ENCODE measurements at regions not wholly inside any gene's neighbourhood (a gene's known extent, or its start where the extent isn't known, plus 50 kb on each side); places are given as distances from the start of the nearest gene placed in this dataset.

DNA sequence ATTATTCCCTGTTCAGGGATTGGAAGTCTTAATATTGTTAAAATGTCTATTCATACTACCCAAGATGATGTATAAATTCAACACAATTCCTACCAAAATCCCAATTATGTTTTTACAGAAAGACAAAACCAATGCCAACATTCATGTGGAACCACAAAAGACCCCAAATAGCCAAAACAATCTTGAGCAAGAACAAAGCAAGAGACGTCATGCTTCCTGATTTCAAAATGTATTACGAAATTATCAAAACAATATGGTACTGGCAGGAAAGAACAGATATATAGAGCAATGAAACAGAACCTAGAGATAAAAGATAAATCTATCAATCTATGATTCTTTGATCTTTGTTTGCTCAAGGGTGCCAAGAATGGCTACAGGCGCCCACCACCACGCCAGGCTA lies 237.9 kb downstream of the TAF11L14 start:
- no peak for DNase-seq (ENCODE audit: low read depth in 2 of 2)
- Histone ChIP-seq H4K20me1 (ENCODE audit: control insufficient read depth, extremely low read depth, insufficient read depth, low read length) (no peaks in the 10 kb centered on the region), H3K79me2 (ENCODE audit: control insufficient read depth, insufficient read depth, low read length) (no peaks in the 10 kb centered on the region), H2AFZ (ENCODE audit: low read length) (no peak overlapping the region), H3K9me3 (ENCODE audit: control insufficient read depth, insufficient read depth, low read depth, low read length) (no peaks in the 10 kb centered on the region), H3K27ac (ENCODE audit: insufficient read depth, low read length) (no peak overlapping the region), H3K27me3 (ENCODE audit: control insufficient read depth, insufficient read depth, low read length) (no peaks in the 10 kb centered on the region), H3K4me3 (replicated peaks in 1 of 4; ENCODE audit: control extremely low read depth in 1 of 4, insufficient read depth in 1 of 4, low read depth in 3 of 4, low read length in 4 of 4) (no peak overlapping the region), H3K9ac (ENCODE audit: insufficient read depth, low read length) (no peak overlapping the region), H3K4me1 (ENCODE audit: control insufficient read depth, extremely low read depth, insufficient read depth, low read length) (no peaks in the 10 kb centered on the region), H3K36me3 (ENCODE audit: control insufficient read depth, insufficient read depth, low read length) (no peaks in the 10 kb centered on the region), H3K4me2 (ENCODE audit: extremely low read depth, insufficient read depth, low read length) (no peak overlapping the region)
- no peak for TF ChIP-seq EZH2 (IDR thresholded peaks at IDR 0.05; ENCODE audit: low read length, missing control alignments)
- TF ChIP-seq, protein P1, sequence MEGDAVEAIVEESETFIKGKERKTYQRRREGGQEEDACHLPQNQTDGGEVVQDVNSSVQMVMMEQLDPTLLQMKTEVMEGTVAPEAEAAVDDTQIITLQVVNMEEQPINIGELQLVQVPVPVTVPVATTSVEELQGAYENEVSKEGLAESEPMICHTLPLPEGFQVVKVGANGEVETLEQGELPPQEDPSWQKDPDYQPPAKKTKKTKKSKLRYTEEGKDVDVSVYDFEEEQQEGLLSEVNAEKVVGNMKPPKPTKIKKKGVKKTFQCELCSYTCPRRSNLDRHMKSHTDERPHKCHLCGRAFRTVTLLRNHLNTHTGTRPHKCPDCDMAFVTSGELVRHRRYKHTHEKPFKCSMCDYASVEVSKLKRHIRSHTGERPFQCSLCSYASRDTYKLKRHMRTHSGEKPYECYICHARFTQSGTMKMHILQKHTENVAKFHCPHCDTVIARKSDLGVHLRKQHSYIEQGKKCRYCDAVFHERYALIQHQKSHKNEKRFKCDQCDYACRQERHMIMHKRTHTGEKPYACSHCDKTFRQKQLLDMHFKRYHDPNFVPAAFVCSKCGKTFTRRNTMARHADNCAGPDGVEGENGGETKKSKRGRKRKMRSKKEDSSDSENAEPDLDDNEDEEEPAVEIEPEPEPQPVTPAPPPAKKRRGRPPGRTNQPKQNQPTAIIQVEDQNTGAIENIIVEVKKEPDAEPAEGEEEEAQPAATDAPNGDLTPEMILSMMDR (conservative IDR thresholded peaks at IDR 0.05 in 1 of 2, IDR thresholded peaks at IDR 0.05 in 1 of 2; ENCODE audit: low read depth in 1 of 2, low read length in 2 of 2) = no peak

DNA sequence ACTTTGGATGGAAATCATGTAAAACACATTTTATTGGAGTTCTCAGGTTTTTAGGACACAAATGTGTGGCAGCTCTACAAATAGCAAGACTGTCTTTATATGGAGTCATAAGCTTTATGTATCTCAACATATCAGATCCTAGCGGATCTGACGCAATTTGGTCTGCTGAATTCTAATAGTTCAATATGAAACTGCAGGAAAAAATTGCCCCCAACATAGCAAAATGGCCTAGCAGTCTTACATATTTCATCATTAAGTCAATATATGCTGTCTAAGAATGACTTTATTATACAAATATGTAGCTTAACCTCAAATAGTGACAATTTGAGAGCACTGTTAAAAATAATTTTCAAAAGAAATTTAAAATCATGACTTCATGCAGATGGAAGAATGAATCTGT lies 244.3 kb downstream of the TAF11L14 start:
- H3K4me2 ChIP-seq (ENCODE audit: extremely low read depth, insufficient read depth, low read length) = no peak overlapping the region
- TF ChIP-seq EZH2 (IDR thresholded peaks at IDR 0.05; ENCODE audit: low read length, missing control alignments) = no peak
- TF ChIP-seq, protein P1 (conservative IDR thresholded peaks at IDR 0.05 in 1 of 2, IDR thresholded peaks at IDR 0.05 in 1 of 2; ENCODE audit: low read depth in 1 of 2, low read length in 2 of 2) = no peak
- H3K4me3 ChIP-seq (replicated peaks in 1 of 4; ENCODE audit: control extremely low read depth in 1 of 4, insufficient read depth in 1 of 4, low read depth in 3 of 4, low read length in 4 of 4) = no peak overlapping the region
- no peak for DNase-seq (ENCODE audit: low read depth in 2 of 2)
- no peaks in the 10 kb centered on the region for H3K27me3 ChIP-seq (ENCODE audit: control insufficient read depth, insufficient read depth, low read length)
- no peak overlapping the region for H3K27ac ChIP-seq (ENCODE audit: insufficient read depth, low read length)
- no peaks in the 10 kb centered on the region for H4K20me1 ChIP-seq (ENCODE audit: control insufficient read depth, extremely low read depth, insufficient read depth, low read length)
- no peak overlapping the region for H2AFZ ChIP-seq (ENCODE audit: low read length)
- no peaks in the 10 kb centered on the region for H3K36me3 ChIP-seq (ENCODE audit: control insufficient read depth, insufficient read depth, low read length)
- H3K9ac ChIP-seq (ENCODE audit: insufficient read depth, low read length) = no peak overlapping the region
- no peaks in the 10 kb centered on the region for H3K79me2 ChIP-seq (ENCODE audit: control insufficient read depth, insufficient read depth, low read length)
- no peaks in the 10 kb centered on the region for H3K9me3 ChIP-seq (ENCODE audit: control insufficient read depth, insufficient read depth, low read depth, low read length)
- no peaks in the 10 kb centered on the region for H3K4me1 ChIP-seq (ENCODE audit: control insufficient read depth, extremely low read depth, insufficient read depth, low read length)

DNA sequence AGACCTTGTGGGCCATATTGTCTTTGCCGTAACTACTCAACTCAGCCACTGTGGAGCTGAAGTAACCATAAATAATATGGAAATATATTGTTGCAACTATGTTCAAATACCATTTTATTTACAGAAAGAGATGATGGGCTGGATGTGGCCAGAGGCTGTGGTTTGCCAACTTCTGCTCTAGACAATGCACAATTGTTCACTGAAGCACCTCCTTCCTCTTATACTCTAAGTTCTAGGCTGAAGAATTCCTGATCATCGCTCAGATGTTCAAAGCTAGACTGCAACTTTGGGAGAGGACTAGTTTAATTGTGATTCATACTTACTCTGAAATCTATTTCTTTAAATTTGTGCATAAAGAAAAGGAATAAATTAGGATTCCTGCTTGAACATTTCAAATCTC lies 245.0 kb downstream of the TAF11L14 start:
- Histone ChIP-seq H3K9ac (ENCODE audit: insufficient read depth, low read length) (no peak overlapping the region), H3K79me2 (ENCODE audit: control insufficient read depth, insufficient read depth, low read length) (no peaks in the 10 kb centered on the region), H3K4me3 (replicated peaks in 1 of 4; ENCODE audit: control extremely low read depth in 1 of 4, insufficient read depth in 1 of 4, low read depth in 3 of 4, low read length in 4 of 4) (no peak overlapping the region), H3K9me3 (ENCODE audit: control insufficient read depth, insufficient read depth, low read depth, low read length) (no peaks in the 10 kb centered on the region), H3K4me1 (ENCODE audit: control insufficient read depth, extremely low read depth, insufficient read depth, low read length) (no peaks in the 10 kb centered on the region), H4K20me1 (ENCODE audit: control insufficient read depth, extremely low read depth, insufficient read depth, low read length) (no peaks in the 10 kb centered on the region), H2AFZ (ENCODE audit: low read length) (no peak overlapping the region), H3K4me2 (ENCODE audit: extremely low read depth, insufficient read depth, low read length) (no peak overlapping the region), H3K27me3 (ENCODE audit: control insufficient read depth, insufficient read depth, low read length) (no peaks in the 10 kb centered on the region), H3K36me3 (ENCODE audit: control insufficient read depth, insufficient read depth, low read length) (no peaks in the 10 kb centered on the region), H3K27ac (ENCODE audit: insufficient read depth, low read length) (no peak overlapping the region)
- TF ChIP-seq, protein P1 (conservative IDR thresholded peaks at IDR 0.05 in 1 of 2, IDR thresholded peaks at IDR 0.05 in 1 of 2; ENCODE audit: low read depth in 1 of 2, low read length in 2 of 2) = no peak
- no peak for TF ChIP-seq EZH2 (IDR thresholded peaks at IDR 0.05; ENCODE audit: low read length, missing control alignments)
- DNase-seq (ENCODE audit: low read depth in 2 of 2) = no peak
